Psoas muscle (tissue), 7 donors: ENCODE measurements at regions not wholly inside any gene's neighbourhood (a gene's known extent, or its start where the extent isn't known, plus 50 kb on each side); places are given as distances from the start of the nearest gene placed in this dataset.
A peak's percentile ranks its signal among the peaks of the same experiment; 100 is the strongest.

ENCODE experiments used
- ATAC-seq, 4 donors: fragments of 200-7000 bp; cut with Tn5 transposase; one replicate each; pipeline ENCODE4 v1.9.1; 2020; ENCODE audit warnings: moderate library complexity in 3 of 4, mild to moderate bottlenecking in 2 of 4
- DNase-seq, 2 donors: peaks; one replicate each; pipeline ENCODE4 v3.0.0-alpha.2; 2020
- H3K27ac ChIP-seq: fragments of 200-600 bp; one replicate; pipeline ENCODE4 v1.8.0; 2022
- H3K27me3 ChIP-seq, 3 donors: fragments of 200-600 bp in 1 of 3; one replicate each; pipeline versions ENCODE4 v1.6.1 to v1.8.0; 2013 to 2022; ENCODE audit warnings: low read length in 2 of 3, mild to moderate bottlenecking in 2 of 3, moderate library complexity in 1 of 3; ENCODE audit not compliant: insufficient read depth in 3 of 3
- H3K36me3 ChIP-seq, 2 donors: fragments of 200-600 bp in 1 of 2; one replicate each; pipeline versions ENCODE4 v1.6.1 to v1.8.0; 2013 to 2022; ENCODE audit warnings: low read depth in 1 of 2, mild to moderate bottlenecking in 1 of 2, moderate library complexity in 1 of 2; ENCODE audit not compliant: insufficient read depth in 1 of 2
- H3K4me1 ChIP-seq: fragments of 200-600 bp; one replicate; pipeline ENCODE4 v1.8.0; 2022
- H3K4me3 ChIP-seq: fragments of 200-600 bp; one replicate; pipeline ENCODE4 v1.8.0; 2022; ENCODE audit warnings: mild to moderate bottlenecking
- H3K9me3 ChIP-seq: fragments of 200-600 bp; one replicate; pipeline ENCODE4 v1.8.0; 2022
- WGBS, 3 donors: extraction: QIAGEN DNeasy Blood & Tissue Kit; methylation state at CpG; one replicate each; pipeline versions ENCODE4 v1.1.6 to v1.1.7; 2013; 5-methylcytosine and 5-hydroxymethylcytosine counted together
- intact Hi-C, 2 donors: fragments of 100-400 bp; cut with DNase I; formaldehyde crosslinking; loops; one replicate each; pipeline versions ENCODE4 v1.11.0 to v1.14.2; 2022
- TF ChIP-seq, protein P1 (sequence below): fragments of 200-600 bp; IDR thresholded peaks from one replicate; pipeline ENCODE4 v1.8.0; 2022; ENCODE audit warnings: antibody characterized with exemption
- donor health status: healthy with polysubstance abuse.
- donor health status: DM: no; HTN: no; CAD: no; lungs with moderate emphysema.
- donor health status: Bipolar disorder and iron deficiency.
- donor health status: healthy.
- donor health status: DM: yes; HTN: yes; CAD: no.
- donor health status: DM: no; HTN: no; CAD: no.
- donor health status: DM: yes; HTN: yes; CAD: no.

DNA sequence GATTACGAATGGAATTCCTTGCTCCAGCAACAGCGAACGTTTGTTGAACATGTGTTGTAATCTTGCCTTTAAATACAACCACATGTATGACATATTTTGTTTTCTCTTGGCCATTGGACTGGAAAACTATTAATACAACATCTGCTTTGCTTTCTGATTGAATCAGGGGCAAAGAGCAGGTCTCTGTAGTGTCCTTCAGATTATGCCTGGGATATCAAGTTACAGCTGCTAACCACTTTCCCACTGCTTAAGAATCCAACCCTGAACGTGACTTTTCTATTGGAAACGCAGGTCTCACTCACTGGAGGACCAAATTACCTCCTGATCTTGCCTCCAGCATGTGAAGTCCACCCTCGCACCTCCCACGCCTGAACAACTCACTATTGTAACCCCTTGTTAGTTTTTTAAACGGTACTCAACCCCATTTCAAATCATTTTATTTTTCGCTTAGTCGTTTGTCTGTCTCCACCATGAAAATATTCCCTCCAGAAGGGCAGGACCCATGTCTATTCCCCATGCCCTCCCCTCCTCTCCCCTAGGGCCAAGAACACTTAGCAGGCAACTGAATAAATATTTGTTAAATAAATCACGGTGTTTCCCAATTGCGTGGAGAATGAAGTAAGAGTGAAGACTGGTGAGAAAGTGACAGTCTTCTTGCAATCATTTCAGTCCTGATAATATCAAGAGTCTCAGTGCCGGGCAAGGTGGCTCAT lies 57.4 kb upstream of the MRTFB start:
- peak; percentile 60 to 75 (median 66) for ATAC-seq
- 20 to 34% (median 25%) methylated on average over 13 of the region's 13 CpGs for WGBS, 3 donors
- intact Hi-C loops = loop anchor here in 1 of 2 donors (2.0 kb wide), 1 partner anchor 175 kb away; no protein-coding TSS in a partner anchor
- Histone ChIP-seq H3K9me3 (no peaks in the 10 kb centered on the region), H3K27ac (peak overlapping the region; percentile 77), H3K4me3 (peak overlapping the region; percentile 39), H3K27me3 (no peaks in the 10 kb centered on the region), H3K36me3 (no peaks in the 10 kb centered on the region), H3K4me1 (peaks cover 41% of the 10 kb centered on the region)
- TF ChIP-seq, protein P1, sequence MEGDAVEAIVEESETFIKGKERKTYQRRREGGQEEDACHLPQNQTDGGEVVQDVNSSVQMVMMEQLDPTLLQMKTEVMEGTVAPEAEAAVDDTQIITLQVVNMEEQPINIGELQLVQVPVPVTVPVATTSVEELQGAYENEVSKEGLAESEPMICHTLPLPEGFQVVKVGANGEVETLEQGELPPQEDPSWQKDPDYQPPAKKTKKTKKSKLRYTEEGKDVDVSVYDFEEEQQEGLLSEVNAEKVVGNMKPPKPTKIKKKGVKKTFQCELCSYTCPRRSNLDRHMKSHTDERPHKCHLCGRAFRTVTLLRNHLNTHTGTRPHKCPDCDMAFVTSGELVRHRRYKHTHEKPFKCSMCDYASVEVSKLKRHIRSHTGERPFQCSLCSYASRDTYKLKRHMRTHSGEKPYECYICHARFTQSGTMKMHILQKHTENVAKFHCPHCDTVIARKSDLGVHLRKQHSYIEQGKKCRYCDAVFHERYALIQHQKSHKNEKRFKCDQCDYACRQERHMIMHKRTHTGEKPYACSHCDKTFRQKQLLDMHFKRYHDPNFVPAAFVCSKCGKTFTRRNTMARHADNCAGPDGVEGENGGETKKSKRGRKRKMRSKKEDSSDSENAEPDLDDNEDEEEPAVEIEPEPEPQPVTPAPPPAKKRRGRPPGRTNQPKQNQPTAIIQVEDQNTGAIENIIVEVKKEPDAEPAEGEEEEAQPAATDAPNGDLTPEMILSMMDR = no peak
- DNase-seq = peak in 1 of 2 donors; percentile 60

DNA sequence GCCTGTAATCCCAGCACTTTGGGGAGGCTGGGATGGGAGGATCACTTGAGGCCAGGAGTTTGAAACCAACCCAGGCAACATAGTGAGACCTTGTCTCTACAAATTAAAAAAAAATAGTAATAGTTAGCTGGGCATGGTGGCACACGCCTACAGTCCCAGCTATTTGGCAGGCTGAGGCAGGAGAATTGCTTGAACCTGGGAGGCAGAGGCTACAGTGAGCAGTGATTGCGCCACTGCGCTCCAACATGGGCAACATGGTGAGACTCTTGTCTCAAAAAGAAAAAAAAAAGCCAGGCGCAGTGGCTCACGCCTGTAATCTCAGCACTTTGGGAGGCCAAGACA lies 56.9 kb upstream of the MRTFB start:
- Histone ChIP-seq H3K27me3 (no peaks in the 10 kb centered on the region), H3K9me3 (no peaks in the 10 kb centered on the region), H3K27ac (peak overlapping the region; percentile 77), H3K4me3 (no peak overlapping the region), H3K4me1 (peaks cover 41% of the 10 kb centered on the region), H3K36me3 (no peaks in the 10 kb centered on the region)
- TF ChIP-seq, protein P1 = no peak
- ATAC-seq = no peak
- 76 to 94% (median 88%) methylated on average over 5 of the region's 5 CpGs for WGBS, 3 donors
- intact Hi-C loops = loop anchor here in 1 of 2 donors (2.0 kb wide), 1 partner anchor 175 kb away; no protein-coding TSS in a partner anchor
- DNase-seq = no peak

DNA sequence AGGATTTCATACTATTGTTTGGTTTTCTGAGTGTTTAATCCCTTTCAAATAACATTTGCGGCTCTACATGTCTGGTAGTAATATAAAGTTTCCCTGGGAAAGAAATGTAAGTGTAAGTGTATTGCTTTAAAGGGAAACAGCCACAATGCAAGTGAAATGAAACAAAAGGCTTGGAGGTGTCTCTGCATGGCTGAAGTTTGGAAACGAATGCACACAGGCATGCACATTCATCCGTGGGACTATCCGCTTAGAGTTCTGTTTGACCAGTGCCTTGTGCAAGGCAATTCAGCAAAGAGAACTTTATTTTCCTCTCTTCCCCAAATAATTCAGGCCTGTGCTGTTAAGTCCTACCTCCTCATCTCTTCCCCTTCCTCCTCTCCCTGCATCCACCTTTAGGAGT lies 56.1 kb upstream of the MRTFB start:
- peak overlapping the region; percentile 28 for H3K4me3 ChIP-seq
- DNase-seq = no peak
- no peaks in the 10 kb centered on the region for H3K27me3 ChIP-seq
- peaks cover 41% of the 10 kb centered on the region for H3K4me1 ChIP-seq
- H3K36me3 ChIP-seq = no peaks in the 10 kb centered on the region
- no peaks in the 10 kb centered on the region for H3K9me3 ChIP-seq
- intact Hi-C loops = loop anchor here in 1 of 2 donors (2.0 kb wide), 1 partner anchor 174 kb away; no protein-coding TSS in a partner anchor
- peak overlapping the region; percentile 77 for H3K27ac ChIP-seq
- TF ChIP-seq, protein P1 = no peak
- no peak for ATAC-seq
- WGBS, 3 donors = 18 to 30% (median 19%) methylated on average over 4 of the region's 4 CpGs

DNA sequence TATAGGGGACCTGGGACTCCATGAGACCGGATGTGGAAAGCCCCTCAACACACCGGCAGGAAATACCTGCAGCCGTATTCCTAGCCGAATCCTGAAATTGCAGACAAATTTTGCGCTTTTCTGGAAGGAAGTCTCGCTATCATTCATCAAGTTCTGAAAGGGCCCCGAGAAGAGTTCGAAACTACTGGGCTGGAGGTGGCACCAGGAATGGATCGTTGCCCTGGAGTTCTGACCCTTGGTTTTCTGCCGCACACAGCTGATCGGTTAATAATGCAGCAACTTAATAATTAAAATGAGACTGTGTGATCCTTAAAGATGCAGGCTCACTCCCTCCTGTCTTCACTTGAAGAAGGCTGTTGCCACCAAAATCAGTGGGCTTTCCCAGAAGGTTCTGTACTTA lies 55.7 kb upstream of the MRTFB start:
- Histone ChIP-seq H3K4me1 (peaks cover 41% of the 10 kb centered on the region), H3K4me3 (peak overlapping the region; percentile 28), H3K27me3 (no peaks in the 10 kb centered on the region), H3K9me3 (no peaks in the 10 kb centered on the region), H3K27ac (peak overlapping the region; percentile 77), H3K36me3 (no peaks in the 10 kb centered on the region)
- 62 to 67% (median 66%) methylated on average over 11 of the region's 11 CpGs for WGBS, 3 donors
- intact Hi-C loops = loop anchor here in 1 of 2 donors (2.0 kb wide), 1 partner anchor 173 kb away; no protein-coding TSS in a partner anchor
- no peak for ATAC-seq
- TF ChIP-seq, protein P1 = no peak
- no peak for DNase-seq
